Pulmonary artery endothelial cell (primary cell): ENCODE measurements at regions not wholly inside any gene's neighbourhood (a gene's known extent, or its start where the extent isn't known, plus 50 kb on each side); places are given as distances from the start of the nearest gene placed in this dataset.

Source experiments
- DNase-seq: peaks from one replicate; pipeline ENCODE4 v3.0.0-alpha.2; 2011; ENCODE audit warnings: low read depth, low spot score

DNA sequence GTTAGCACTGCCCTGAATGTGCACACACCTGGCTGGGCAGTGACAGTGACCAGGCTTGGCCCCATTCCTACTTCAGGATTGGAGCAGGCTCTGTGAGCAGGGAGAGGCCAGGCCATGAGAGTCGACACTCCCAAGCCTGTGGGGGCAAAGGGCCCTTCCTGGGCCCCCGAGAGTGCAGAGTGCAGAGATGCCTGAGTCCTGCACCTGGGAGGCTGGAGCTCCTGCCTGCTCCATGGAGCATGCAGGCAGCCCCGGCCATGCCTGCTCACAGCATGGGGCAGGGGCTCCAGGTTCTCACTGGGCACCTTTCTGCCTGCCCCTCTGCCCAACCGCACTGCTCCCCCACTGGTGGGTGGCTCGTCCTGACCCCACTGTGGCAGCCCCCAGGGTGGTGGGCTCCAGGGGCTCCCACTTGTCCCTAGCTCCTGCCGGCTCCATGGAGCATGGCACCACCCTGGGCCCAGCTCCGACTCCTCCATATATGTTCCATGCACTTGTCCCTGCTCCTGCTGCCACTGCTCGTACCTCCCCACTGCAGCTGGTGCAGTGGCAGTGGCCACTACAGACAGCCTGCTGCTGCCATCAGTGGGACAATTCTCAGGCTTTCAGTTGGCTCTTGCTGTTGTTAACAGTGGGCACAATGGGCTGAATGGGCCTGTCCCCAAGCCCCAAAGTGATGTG is 282.0 kb downstream of the RPRM start:
- DNase-seq: no peak

DNA sequence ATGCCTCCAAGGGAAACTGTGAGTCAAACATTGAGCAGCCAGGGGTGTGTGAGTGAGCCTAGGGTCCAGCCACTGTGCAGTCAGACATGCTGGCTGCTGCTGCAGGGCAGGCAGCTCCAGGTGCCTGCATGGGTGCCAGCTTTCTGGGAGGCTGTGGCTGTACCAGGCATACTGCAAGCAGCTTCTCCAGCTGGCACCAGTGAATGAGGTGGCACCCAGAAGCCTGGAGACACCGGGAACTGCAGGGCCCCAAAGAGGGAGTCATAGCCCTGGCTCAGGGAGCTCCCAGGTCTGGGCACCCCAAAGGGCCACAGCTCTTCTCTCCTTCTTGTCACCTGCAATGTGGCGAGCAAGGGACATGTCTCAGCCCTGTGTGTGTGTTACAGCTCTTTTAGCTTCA is 283.2 kb downstream of the RPRM start:
- DNase-seq: no peak

DNA sequence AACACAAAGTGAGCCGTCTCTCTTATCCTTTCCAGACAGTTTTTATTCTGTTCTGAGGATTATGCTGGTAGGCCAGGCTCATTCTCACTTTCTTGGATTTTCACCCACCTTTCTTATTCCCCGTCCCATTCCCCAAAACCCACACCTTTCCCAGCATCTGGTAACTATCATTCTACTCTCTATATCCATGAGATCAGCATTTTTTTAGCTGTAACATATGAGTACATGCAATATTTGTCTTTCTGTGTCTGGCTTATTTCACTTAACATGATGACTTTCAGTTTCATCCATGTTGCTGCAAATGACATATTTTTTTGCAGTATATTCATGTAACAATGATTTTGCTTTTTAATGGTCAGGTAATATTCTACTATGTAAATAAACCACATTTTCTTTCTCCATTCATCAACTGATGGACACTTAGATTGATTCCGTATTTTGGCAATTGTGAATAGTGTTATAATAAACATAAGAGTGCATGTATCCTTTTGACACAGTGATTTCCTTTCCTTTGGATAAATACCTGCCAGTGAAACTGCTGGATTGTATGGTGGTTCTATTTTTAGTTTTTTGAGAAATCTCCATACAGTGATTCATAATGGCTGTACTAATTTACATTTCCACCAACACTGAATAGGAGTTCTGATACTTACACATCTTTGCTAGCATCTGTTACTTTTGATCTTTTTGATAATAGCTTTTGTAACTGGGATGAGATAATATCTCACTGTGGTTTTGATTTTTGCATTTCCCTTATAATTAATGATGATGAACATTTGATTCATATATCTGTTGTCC is 289.3 kb downstream of the RPRM start:
- DNase-seq: no peak

DNA sequence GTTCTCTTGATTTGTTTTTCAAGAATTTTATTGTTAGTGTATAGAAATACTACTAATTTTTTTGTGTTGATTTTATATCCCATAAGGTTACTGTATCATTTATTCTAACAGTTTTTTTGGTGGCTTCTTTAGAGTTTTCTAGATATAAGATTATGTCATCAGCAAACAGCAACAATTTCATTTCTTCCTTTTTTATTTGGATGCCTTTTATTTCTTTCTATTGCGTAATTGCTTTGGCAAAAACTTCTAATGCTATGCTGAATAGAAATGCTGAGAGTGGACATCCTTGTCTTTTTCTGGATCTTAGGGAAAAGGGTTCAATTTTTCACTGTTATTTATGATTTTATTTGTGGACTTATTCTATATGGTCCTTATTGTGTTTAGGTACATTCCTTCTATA is 298.8 kb downstream of the RPRM start:
- DNase-seq: no peak

DNA sequence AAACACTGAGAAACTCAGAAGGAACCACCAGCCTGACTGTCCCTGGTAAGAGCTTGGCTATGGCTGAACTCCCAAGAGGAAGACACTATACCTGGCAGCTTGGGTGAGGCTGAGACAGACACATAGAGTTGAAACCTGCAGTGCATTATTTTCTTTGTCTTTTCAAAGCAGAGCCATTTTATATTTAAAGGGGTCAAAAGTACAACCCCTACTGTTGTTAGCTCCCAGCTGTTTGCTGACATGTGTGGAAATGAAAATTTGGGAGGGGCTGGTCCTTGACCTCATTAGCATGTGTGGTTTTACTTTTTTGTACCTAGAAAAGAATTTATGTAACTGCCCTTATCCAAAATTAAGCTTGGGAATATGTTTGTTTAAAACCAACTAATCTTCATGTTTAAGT is 309.0 kb downstream of the RPRM start:
- no peak for DNase-seq

DNA sequence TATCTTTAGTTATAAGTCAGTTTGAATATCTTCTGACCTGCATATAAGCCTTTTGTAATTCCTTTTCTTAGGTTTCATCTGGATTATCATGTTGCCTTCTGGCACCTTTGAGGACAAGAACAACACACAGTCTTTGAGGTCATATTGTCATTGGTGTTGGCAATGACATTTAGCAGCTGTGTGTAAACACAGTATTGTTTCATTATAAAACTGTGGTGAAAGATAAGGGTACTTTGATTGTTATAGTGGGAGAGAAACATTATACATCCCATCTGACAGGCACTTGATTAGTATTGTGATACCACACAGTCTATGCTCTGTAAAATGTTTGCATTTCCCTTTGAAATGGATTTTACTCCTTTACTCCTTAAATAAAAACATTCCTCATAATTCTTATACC is 313.5 kb downstream of the RPRM start:
- DNase-seq: no peak

DNA sequence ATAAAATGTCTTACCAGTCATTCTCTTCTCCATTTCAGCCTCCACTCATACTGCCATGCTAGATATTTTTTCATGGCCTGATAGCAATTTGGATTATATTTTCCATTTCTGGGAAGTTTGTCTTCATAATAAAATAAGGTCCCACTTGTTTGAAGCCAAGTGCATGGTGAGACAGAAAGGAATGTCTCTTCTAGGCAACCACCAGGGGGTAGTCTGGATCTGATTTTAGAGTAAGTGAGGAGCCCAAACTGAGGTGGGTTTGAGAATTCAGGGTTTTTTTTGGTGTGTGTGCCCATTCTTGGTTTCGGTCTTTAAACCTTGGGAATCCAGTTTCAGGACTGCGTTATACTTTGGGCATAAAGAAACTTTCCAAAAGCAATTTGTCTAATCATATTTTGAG is 315.5 kb downstream of the RPRM start:
- DNase-seq: no peak

DNA sequence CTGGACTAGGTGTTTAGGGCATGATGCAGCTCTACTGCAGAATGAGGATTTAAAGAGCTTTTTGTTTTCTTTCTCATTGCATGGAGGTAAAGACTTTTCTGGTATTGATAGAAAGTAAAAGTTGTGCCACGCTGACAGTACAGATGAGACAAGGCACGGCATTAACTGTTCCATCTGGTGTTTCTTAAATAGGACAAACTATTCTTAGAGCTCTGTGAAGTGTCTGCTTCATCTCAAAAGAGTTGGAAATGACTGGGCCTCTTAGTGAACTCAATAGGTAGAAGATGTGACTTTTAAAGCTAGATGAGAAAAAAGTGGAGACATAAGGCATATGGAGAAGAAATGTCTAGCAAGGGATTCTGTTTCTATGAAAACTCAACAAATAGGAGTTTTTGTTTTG is 321.8 kb downstream of the RPRM start:
- DNase-seq: no peak

DNA sequence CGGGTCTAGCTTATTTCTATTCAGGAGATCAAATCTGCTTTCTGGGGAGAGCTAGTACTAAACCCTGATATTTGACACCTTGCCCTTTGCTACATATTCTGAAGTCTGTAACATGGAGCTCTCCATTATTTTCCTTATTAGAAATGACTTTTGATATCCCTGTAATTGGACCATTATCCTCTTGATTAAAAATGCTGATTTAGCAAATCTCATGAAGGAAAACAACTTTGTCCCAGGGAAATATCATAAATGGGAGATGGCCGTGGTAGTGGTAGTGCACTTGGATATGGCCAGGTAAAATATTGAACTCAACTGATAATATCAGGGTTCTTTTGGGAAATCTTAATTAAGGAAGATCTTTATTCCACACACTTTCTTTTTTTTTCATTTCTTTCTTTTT is 326.5 kb downstream of the RPRM start:
- no peak for DNase-seq

DNA sequence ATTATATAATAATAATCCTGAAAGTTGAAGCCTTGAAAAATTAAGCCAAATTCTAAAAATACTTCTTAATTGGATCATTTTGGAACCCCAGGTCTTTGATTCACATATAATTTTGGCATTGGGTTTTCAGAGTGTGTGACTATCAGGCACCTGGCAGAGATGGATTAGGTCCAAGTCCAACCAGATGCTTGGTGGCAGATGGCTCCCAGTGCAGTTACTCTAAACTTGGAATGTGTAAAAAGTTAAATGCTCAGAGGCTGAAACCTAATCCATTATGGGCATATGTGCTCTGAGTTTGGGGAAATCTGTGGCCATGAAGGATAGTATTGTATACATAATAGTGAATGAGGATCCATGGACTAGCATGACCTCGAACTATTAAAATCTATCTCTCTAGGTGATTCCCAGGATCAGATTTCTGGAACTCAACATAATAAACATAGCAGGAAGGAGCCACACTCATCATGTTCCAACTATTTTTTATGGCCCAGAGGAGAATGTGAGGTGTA is 333.0 kb downstream of the RPRM start:
- DNase-seq: no peak

DNA sequence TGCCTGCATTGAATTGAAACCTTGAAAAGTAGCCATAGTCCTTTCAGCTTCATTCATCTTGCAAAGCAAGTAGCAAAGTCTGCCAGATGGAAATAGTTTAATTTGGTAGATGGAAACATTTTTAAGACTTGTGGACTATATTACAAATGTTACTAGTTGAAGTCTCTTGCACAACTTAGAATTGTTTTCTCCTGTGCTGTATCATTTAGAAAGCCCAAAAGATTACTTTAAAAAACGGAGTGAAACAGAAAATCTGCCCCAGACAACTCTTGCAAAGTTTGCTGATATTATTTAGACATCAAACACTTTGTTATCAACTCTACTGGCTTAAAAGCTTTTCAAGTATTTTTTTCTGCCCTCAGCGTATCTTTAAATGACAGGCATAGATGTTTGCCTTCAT is 335.0 kb downstream of the RPRM start:
- DNase-seq: no peak

DNA sequence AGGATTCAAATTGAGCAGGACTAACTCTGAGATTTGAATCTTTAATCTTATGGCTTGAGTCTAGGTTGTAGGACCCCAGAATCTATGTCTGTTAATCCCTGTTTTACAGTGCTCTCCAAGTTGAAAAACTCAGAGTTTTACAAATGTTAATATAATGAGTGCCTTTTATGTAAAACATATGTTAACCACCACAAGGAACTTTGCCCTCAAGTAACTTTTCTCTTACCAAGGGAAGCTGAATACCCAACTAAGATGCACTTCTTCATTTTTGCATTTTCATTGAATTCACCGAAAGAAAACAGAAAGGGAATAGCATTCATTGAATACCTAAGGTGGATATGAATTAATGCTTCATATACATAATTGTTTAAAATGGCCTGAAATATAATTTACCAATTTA is 338.1 kb downstream of the RPRM start:
- no peak for DNase-seq

DNA sequence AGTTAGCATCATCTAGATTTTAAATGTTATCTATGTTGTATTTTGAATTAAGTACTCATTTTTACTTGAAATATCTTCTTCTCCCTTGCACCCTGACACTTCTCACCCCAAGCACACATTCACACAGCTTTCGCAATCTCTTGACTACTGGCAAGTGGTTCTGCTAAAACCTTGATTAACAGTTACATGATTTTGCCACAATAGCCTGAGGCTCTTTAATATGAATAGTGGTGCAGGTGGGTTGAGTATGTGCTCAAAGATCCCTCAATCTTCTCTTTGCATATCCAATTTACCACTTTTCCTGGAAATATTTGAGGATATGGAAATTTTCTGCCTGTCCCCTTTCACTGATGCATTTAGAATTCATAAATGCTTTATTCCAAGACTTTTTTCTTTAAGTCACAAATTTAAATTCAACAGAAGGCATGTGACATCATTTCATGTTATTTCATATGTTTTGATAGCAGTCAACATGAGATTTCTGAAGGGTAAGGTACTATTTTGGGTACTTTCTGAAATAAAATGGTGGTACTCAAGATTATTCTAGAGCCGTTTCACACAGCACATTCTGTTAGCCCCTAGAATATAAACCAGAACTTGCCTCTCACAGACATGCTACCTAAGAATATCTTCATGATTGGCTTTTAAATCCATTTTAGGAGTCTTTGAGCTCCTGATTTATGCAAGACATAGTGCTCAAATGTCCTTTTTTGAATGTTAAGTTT is 339.7 kb downstream of the RPRM start:
- no peak for DNase-seq

DNA sequence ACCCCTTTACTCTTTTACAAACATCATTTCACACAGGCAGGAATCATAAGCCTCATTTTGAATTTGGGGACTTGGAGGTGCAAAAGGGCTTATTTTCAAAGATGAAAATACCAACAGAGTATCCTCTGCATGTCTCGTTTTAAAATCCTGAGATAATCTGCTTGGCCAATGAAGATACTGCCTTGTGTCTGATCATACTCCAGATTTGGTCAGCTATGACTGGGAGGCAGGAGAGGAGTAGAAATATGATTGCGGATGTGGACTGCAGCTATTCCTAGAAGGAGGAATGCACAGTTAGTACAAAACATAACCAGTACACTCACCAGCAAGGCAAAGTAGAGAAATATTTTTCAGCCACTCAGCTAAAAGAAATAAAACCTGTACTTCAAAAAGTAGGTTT is 342.3 kb downstream of the RPRM start:
- no peak for DNase-seq

DNA sequence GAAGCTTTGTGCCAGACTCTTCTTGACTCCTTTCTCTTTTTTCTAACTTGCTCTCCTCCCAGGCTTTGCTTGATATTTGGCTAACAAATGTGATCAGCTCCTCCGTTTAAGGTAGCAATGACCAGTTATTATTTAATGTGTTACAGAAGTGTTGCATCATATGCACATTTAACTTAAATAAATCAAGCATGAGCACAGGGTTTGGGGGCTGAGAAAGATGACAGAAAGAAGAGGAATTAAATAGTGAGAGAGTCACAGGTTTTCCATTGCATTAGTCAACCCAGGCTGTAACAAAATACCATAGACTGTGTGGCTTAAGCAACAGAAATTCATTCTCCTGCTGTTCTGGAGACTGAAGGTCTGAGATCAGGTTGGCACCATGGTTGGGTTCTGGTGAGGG is 343.8 kb downstream of the RPRM start:
- DNase-seq: no peak

DNA sequence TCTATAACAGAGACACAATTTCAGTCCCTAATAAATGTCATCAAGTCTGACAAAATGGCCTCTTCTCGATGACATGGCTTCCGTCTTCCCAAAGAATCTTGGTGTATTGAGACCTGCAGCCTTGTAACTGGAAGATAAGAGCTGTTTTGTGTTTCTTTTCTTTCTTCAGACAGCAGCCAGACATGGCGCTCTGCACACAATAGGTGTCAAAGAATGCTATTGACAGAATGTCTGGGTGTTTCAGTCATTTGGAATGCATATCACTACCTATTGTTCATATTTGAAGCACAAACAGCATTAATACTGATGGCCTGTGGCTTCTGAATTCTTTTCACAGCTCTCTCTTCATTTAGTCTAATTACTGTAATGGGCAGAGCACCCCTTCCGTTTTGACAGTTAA is 344.8 kb downstream of the RPRM start:
- DNase-seq: no peak

DNA sequence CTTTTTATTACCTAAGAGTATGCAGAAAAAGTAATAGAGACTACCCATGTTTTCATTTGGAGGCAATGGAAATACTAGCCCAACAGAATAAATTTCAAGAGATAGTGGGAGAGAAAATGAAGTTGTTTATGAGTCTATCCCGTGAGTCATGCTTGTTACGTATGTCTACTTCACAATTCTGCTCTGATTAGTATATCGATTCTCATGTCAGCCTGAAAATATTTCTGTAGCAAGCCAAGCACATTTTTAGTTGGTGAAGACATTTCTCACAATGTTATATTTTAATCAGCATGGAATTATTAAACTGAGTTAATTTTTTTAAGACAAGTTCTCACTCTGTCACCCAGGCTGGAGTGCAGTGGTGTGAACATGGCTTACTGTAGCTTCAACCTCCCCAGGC is 346.1 kb downstream of the RPRM start:
- DNase-seq: no peak

DNA sequence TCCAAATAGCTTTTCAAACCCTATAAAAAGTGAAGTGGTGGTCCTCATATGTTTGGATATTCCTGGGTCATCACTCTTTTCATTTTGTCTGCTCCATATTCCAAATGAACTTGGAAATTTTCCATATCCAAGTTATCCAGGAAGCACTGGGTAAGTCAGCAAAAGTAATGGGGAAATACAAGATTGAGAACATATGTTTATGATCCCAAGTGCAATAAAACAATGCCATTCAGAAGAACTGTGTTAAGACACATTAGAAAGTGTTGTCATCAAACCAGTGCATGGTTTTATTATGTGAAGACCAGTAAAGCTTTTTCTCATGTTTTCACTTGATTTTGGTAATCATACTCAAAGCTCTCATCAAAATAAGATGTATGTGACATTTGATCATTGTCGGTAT is 363.4 kb downstream of the RPRM start:
- no peak for DNase-seq

DNA sequence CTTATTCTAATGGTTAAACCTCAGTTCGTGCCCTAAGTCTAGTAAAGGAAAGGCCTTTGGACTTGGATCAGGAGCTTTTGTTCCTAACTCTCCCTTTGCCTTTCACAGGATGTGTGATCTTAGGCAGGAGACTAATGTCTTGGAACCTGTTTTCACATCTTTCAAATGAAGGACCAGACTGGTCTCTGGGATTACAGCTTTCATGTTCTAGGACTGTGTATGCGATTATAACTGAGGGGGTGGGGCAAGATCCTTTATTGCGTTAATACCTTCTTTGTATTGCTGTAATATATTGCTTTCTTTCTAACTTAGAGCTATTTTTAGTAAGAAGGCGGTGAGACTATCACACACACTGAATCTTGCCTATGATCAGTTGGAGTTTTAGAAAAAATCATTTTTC is 368.1 kb downstream of the RPRM start:
- no peak for DNase-seq

DNA sequence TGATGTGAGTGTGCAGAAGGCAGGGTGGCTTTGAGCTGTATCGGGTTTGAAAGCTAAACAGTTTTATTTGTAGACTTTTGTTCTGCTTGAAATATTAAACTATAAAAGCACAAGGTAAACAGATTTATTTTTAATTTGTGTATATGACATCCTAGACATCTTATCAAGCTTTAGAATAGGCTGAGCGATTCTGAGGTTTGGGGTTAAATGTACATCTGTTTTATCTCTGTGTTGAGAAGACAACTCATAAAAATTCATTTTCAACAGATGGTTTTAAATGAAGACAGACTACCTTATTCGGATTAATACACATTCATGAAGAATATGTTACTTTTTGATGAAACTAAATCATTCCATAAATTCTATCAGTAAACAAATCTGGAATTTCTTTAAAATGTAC is 368.8 kb downstream of the RPRM start:
- no peak for DNase-seq

DNA sequence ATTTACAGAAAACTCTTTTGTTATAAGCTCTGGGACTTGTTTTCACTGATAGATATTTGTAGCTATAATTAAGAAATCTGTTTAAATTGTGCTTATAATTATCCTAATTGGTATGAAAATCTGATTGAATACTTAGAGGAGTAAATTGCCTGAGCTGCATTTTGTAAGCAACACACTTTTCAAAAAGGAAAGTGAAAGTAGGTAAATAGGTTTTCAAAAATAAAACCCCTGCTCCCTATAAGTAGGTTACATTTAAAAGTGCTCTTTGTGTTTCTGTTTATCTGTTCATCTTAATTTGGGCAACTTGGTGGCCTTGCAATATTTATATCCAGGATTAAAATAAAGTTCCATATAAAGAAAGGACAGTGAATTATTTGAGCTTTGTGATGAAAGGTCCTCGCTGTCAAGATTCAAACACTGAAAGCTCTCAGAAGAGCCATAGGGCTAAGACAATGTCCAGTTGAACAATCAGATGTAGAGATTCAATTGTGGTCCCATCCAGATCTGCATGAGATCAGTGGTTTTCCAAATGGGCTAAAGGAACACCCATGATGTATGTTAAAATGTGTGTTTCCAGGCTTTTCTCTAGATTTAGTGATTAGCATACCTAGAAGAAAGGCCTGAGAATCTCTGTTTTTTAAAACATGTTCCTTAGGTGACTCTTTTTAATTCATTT is 371.6 kb downstream of the RPRM start:
- no peak for DNase-seq
